NCI-H524 (cell line): ENCODE measurements at regions not wholly inside any gene's neighbourhood (a gene's known extent, or its start where the extent isn't known, plus 50 kb on each side); places are given as distances from the start of the nearest gene placed in this dataset.

Source experiments
- DNase-seq, 2 experiments: peaks; one replicate each; lab custom pipeline; 2025; lab: John Stamatoyannopoulos, UW

DNA sequence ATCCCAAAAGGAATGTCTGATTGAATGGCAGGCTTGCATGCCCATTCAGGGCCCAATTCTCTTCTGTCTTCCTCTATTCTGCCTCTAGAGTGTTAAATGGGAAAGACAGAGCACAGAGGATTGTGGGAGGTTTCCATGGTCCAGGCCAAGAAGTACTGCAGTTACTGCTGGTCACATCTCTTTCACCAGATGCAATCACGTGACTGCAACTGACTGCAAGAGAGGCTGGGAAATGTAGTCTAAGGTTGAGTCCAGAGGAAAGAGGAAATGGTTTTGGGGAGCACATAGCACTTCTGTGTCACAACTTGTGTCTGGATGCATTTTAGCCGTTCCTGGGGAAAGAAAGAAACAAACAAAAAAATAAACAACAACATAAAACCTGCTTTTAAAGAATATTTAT, 336.4 kb upstream of the BTBD3 start:
- peak in 1 of 2 experiments; percentile 9 for DNase-seq

DNA sequence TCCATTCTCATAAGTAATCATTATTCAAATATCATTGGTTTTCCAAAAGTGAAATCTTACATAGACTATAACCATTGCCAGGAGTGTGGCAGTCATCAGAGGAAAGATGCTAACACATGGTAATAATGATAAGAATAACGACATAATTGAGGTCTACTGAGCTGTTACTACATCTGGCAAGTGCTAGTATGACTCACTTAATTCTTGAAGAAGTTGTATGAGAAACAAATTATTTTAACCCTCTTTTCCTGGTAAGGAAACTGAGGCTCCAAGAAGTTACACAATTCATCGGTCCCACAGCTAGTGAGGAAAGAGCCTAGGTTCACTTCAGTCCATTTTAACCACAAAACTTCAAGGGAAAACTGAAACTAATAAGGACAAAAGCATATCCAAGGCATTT, 335.6 kb upstream of the BTBD3 start:
- no peak for DNase-seq

DNA sequence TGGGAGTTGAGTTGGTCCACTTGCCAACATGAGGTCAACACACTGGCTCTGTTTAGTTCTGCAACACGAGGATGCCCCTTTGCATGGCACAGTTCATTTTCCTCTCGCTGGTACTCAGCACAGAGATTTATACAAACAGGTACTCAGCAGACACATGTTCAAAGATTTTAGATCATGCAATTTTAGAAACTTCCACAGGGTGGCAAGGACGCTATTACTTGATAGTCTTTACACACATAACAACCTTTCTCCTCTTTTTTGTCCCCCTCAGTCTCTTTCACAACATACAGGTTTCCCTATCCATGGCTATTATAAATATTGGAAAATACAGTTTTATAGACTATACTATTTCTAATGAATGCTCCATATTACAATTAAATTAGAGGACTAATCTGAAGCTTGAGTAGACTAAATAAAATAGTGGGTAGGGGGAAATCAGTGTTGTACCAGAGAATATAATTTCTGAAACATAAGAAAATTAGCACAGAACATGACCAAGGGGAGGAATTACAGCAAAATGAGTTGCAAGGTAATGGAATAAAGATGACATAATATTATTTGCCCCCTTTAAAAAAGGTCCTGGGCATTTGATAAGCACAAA, 331.8 kb upstream of the BTBD3 start:
- DNase-seq, result peak; percentile 49 to 77

DNA sequence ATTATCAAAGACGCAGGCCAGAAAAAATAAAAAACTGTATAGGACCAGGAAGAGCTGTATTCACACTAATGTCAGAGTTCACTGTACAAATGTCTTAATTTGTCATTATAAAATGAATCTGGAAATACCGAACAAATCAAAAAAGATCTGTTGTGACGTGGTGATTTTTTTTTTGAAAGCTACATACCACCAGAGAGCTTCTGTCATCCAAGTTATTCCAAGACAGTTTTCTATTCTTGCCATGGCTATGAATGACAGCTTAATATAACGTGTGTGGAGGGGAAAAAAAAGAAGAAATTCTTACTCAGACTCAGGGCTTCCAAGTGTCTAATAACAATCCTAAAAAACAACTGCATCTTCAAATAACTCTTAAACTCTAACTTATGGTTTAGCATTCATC, 328.8 kb upstream of the BTBD3 start:
- no peak for DNase-seq

DNA sequence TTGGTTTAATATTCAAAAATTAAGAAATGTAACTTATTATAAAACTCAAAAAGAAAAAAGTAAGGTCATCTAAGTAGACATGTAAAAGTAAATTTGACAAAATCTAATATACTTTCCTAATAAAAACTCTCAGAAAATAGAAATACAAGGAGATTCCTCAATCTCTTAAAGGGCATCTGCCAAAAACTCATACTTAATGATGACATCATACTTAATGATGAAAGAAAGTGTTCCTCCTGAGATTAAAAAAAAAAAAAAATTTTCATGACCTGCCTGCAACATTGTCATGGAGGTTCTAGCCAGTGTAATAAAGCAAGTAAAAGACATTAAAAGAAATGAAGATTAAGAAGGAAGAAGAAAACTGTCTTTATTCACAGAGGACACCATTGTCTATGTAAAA, 325.7 kb upstream of the BTBD3 start:
- DNase-seq, result no peak

DNA sequence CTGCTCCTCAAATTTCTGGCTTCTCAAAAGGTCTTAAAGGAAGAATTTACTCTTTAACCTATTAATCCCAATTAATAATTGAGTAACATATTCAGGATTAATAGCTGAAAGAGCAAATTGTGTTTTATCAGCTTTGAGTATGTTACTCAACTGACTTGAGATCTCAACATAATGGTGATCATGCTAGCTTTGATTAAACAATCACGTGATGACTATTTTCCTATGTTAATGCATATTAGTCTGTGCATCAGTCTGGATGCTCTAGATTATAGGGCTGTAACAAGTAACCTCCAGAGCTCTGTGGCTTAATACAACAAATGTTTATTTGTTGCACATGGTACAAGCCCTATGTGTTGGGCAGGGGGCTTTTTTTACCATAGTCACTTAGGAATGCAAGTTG, 313.4 kb upstream of the BTBD3 start:
- DNase-seq, result no peak

DNA sequence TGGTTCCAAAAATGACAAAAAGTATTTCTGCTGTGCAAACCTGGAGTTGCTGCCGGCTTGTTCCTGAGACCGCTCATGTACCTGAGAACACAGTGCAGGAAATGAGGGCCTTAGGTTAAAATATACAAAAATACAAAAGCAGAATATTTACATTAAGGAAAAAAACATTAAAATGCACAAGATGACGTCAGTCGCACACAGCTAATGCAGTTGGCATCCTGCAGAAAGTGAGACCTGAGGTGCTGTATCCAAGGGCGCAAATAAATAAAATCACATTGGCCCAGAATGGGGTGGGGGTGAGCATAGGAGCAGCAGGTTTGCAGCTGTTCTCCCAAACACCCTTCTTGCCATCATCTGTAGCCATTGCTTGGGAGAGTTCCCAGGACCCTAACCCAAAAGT, 310.6 kb upstream of the BTBD3 start:
- no peak for DNase-seq

DNA sequence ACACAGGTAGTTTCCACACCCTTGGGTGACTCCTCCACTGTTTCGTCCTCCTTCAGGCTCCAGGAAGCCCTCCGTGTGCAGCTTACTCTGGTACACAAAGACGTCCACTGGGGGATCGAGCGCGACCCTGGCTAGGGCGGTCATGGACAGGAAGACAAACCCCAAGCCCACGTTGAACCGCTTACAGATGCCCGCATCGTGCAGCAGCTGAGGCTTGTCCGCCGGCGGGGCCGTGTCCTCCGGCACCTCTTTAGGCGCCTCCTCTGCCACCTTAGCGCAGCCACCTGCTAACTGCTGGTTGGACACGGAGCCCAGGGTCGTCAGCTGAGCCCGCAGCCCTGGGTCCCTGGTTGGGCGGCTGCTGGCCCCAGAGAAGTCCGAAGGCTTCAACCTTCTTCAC, 309.0 kb upstream of the BTBD3 start:
- no peak for DNase-seq

DNA sequence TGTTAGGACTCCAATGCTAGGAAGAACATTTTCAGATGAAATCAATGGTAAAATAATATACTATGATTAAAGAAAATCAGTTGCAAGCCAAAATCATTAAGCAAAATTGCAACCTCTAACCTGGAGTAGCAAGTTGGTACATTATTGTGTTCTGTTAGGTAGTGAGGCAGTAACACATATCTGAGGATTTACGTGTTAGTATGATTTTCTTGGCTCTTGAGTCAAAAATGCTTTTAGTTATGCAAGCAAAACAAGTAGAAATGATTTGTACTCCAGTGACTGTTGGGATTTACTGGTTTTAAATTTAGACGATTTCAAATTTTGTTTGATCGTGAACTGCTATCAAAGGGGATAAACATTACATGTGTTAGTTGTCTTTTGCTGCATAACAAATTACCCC, 293.0 kb upstream of the BTBD3 start:
- no peak for DNase-seq

DNA sequence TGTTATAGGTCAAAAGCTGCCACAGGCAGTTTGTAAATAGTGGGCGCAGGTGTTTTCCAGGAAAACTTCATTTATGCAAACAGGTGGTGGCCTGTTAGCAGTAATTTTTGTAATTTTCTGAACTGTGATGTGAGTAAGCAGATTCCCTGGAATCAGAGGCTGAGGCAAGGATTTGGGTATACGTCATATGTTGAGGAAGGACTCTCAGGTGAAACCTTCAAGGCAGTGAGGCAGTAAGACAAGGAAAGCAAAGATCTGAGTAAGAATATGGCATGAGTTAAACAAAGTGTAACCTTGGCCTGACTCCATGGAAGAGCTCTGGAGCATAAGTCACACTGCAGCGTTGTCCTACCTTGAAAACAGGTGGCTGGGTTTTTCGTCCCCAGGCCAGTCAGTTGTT, 291.1 kb upstream of the BTBD3 start:
- no peak for DNase-seq

DNA sequence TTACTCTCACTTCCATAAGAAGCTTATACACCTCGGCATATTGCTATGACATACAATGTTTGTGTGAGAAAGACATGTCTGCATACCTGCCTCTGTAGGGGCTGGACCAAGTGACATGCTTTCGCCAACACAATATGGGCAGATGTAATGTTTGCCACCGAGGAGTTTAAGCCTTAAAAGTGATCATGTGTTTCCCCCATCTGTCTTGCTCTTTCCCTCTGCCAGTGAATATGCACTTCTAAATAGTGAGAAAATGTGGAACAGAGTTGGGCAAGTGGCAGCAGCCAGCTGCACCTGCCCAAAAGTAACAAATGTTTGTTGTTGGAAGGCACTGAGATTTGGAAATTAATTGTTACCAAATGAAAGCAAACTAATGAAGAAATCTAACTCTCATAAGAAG, 274.8 kb upstream of the BTBD3 start:
- DNase-seq, result peak; percentile 71 to 90

DNA sequence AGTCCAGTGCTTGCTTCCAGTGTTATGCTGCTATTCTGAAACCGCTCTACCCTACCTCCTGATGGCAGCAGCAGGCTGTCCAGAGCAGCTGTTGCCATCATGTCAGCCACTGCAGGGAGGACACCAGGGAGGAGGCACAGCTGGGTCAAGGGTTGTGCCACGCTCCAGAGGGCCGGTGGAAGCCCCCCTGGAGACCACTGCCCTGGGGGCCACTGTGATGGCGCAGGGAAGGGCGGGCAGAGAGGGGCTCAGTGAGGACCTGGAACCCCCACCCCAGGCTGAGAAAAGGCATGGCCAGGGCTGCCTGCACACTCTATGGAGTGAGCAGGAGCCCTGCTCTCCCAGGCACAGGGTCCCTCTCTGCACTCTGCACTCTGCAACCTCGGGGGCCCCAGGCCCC, 271.3 kb upstream of the BTBD3 start:
- no peak for DNase-seq

DNA sequence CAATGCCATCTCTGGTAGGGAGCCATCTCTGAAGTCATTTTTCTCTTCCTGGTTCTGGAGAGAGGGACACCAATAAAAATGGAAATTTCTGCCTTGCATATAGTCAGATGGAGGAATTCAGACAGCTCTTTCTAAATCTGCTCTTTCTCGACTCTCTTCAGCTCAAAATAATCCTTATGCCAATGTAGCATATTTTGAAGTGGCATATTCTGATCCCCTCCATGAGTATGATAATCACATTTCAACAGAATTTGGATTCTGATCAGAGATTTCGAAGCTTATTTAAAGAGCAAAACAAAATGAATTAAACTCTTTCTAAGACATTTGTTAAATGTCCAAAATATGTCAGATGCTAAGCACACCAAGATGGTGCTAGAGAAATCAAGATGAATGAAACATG, 267.1 kb upstream of the BTBD3 start:
- DNase-seq, result no peak

DNA sequence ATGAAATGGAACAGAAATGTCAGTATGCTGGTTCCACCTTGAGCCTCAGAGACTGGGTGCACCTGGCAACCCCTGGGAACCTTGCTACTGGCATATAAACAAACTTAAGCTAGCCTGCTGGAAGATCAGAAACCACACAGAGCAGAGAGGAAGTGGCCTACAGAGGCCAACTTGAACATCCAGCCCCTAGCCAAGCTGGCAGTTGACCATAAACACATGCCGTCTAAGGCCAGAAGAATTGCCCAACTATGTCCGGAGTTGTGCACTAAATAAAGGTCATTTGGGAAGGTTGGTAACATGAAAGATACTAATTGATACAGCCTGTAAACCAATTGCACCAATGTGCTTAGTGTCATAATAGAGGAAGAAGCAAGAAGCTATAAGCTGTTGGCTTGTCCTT, 266.6 kb upstream of the BTBD3 start:
- no peak for DNase-seq

DNA sequence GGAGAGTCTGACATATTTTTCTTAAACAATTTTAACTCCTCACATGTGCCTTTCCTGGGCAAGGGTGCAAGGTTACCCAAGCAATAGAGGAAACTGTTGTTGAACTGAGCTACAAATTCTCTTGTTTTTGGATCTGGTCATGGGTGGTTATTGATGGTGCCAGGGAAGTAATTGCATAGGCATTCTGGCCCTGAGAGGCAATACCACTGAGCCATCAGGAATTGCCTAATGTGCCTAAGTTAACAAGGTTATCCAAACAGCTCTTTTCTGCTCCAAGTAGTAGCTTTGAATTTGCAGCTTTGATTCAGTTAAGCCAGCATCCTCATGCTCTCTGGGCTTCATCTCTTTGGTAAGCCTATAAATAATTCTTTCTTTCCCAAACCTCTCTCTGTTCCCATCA, 266.0 kb upstream of the BTBD3 start:
- DNase-seq, result no peak

DNA sequence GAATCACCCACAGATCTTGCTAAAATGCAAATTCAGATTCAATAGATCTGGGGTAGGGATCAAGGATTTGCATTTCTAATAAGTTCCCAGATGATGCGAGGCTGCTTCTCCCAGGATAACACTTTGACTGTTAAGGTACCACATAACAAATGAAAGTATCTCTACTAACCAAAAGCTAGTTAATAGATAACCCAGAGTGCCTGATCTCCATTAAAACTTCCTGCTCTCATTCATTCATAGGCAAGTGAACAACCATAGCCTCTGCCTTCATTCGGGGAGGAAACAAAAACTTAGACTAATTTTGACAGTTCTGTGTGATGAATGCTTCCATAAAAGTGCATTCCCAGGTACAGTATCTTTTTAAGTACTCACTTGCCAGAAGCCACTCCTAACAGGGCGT, 265.6 kb upstream of the BTBD3 start:
- DNase-seq, result no peak

DNA sequence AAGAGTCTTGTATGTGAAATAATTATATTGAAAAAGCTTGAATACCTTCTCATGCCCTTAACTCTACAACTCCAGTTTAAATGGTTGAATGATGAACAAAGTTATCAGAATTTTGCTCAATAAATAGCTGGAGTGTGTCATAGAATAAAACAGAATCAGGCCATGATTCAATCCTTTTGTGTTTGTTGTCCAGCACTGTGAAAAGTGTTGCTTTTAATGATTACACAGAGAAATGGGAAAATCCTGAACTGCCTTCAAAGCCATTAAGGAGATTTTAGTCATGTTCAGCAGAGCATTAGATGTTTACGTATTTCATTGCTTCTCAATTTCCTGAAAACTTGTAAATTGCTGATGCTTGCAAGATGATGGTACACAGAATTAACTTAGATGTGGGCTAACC, 262.9 kb upstream of the BTBD3 start:
- no peak for DNase-seq

DNA sequence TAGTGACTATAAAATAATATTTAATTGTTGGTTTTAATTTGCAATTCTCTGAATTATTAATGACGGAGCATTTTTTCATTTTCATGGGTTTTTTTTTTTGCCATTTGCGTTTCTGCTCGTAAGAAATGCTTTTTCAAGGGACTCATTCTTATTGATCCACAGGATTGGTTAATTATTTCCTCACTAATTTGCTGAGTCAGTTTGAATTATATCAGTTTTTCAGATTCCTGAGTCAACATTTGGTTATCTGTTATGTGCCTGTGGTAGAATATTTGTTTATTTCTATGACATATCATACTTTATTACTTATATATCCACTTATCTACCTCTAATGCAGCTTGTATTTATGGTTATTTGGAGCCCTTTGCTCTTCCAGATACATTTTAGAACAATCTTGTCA, 257.0 kb upstream of the BTBD3 start:
- DNase-seq, result no peak

DNA sequence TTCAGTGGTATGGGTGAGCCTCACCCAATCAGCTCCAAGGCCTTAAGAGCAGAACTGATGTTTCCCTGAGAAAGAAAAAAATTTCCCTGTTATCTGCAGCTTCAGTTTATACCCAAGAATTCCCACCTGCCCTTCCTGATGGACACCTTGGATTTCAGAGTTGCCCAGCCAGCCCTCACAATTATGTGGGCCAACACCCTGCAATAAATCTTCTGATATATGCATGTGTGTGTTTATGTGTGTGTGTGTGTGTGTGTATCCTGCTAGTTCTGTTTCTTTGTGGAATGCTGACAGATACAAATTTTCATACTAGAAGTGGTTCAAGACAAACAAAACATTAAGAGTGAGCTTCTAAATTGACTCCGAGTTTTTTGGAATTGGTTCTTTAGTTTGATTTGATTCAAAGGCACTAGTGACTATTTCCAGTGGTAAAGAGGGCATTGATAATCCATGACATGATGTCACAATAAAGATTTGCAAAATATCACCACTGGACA, 246.6 kb upstream of the BTBD3 start:
- DNase-seq, result no peak

DNA sequence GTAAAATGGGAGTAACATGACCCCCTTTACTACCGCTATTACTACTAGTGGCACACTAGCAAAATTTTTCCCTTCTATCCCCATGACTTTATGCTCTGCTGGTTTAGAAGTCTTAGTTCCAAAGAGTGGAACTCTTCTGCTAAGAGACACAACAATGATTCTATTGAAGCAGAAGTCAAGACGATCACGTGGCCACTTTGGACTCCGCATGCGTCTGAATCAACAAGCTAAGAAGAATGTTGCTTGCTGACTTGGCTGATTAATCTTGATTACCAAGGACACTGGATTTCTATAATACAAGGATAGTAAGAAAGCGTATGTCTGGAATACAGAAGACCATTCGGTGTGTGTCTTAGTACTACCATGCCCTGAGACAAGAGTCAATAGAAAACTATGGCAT, 244.7 kb upstream of the BTBD3 start:
- DNase-seq, result no peak

DNA sequence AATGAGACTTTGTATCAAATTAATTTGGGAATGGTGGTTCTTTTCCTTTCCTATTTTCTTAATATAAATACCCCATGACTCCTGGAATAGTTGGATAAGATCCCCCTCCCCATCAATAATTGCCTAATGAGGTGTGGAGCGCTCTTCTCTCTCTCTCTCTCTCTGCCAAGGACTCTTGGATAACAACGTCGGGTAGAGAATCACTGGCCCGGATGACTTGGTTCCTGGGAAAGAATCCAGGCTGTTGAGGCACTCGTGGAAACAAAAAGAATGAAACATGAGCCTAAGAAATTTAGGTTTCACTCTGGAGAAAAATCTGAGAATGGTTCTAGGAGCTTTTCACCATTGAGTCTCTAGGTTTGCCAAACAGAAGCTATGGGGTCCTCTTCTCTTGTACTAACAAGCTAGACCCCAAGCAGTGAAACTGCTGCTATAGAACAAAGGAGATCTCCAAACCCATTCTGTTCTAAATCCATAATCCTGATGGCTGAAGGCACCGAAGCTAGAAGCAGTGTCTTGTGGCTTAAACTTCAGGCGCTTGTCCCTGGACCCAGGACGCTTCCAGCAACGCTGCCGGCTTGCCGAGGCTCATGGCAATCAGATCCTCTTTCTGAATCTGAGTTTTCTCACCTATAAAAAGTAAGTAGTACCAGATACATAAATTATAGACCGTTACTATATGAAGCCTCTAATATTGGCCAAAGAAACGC, 241.6 kb upstream of the BTBD3 start:
- DNase-seq, result no peak

DNA sequence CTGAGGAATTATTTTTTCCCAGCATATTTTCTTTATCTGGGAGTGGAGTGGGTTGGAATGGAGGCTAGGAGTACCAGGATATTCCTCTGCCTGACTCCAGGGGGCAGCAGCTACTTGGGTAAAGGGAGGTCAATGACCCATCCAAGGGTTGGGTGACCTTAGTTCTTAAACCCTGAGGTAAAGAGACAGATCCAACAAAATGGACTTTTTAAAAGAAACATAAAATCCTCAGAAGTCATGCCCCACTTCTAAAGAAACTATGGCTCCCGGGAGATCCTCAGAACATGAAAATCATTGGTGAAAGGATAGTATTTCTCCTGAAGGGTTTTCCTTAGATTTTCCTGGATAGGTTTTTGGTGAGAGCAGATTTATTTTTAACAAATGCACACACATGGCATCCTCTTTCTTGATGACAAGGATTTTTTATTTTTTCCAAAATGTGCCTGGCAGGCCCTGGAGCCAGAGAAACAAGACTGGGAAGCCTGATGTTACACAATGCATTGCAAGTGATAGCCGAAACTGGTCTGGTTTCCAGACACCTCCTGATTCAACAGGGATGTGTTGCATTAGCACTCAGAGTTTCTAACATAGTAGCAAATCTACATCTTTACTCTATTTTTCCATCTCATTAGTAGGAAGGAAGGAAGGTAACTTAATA, 240.9 kb upstream of the BTBD3 start:
- DNase-seq, result peak; percentile 6 to 53

DNA sequence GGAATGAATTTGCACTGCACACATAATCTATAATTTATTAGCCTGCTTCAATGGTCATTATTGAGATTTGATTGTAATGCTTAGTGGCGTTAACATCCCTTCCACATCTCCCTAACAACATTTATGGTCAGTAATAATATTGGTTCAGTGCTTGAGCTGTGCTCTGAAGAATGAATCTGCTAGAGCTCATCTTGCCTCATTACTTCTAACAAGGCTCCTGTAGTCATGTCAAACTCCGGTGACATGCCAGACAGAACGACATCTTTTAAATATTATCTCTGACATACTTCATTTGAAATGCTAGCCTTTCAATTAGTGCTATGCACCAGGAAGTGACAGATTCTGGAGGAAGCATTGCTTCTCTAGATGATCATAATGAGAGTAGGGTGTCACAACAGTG, 240.3 kb upstream of the BTBD3 start:
- no peak for DNase-seq

DNA sequence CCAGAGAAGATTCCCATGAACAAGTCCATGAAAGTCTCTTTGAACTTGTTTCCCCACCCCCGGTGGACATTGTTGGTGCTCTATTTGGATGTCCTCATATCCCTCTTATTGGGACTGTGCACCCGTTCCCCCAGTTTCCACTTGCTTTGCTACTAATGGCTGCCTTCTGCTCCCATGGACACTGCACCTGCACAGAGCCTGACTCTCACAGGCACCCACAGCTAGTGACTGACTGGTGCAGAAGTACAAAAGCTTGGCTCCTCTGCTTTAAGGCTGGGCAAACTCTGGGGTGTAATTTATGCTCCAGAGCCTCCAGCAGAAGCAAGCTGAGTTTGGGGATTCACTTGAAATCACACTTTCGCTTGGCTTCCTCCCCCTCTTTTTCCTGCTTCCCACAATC, 239.9 kb upstream of the BTBD3 start:
- no peak for DNase-seq
